GM18858 (cell line): ENCODE measurements at regions not wholly inside any gene's neighbourhood (a gene's known extent, or its start where the extent isn't known, plus 50 kb on each side); places are given as distances from the start of the nearest gene placed in this dataset.

Source experiments
- ATAC-seq: cut with Tn5 transposase; IDR thresholded peaks from one replicate; pipeline ENCODE4 v1.9.1; 2021; ENCODE audit not compliant: unreplicated experiment

GRCh38 chr6:155968921-155969320 is 513.3 kb upstream of the NOX3 start:
- ATAC-seq = no peak

DNA sequence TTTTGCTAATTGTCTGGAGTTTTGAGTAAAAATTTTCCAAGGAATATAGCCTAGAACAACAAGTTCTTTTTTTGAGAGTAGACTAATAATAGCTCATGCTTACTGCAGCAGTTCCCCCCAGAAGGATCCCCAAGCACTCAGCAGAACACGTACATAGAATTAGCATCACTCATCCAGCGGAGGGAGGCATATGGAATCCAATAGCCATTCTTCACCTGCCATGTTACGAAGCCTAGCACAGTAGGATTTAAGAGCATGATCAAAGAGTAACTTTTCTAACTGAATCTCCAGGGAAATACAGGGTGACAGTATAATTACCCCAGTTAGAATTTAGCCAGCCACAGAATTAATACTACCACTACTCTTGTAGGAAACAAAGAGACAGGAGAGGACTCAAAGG is 511.7 kb upstream of the NOX3 start:
- no peak for ATAC-seq

DNA sequence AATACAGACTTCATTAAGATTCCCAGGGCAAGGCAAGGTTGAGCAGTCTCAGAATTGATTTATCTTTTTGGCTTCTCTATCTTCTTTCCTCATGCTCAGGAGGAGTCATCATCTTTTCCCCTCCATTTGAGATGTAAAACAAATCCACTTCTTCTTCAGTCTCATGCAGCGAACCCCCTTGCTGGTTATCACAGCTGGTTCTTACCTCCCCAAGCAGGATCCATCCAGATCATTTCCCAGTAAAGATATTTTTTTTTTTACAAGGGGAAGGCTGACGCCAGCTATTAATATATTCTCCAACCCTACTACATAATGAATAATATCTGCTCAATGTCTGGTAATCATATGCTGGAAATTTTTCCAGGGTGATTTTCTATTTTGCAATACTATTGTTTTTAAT is 508.9 kb upstream of the NOX3 start:
- no peak for ATAC-seq

- ATAC-seq = no peak
Observed at GRCh38 chr6:155962276-155962675, 506.6 kb upstream of the NOX3 start.

GRCh38 chr6:155959898-155960495 is 504.4 kb upstream of the NOX3 start:
- no peak for ATAC-seq

DNA sequence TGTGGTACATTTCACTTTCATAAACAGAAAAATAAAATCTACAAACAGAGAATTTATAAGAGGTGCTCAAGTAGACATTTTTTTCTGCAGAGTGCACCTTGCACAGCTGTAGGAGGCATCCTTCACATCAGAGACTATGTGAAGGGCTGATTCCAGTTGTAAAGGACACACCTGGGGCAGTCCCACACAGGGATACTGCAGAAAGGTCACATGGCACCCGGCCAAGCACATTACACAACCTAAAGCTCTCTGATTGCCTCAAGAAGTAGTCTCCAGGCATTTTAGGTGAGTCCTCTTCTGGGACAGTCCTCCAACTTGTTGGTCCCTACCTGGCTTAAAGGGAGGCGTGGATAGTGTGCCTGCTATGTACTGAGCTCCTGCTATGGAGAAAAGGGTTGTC is 502.9 kb upstream of the NOX3 start:
- no peak for ATAC-seq

- ATAC-seq = no peak
Observed at GRCh38 chr6:155955038-155955437, 499.4 kb upstream of the NOX3 start.

- no peak for ATAC-seq
Observed at GRCh38 chr6:155954149-155954548, 498.5 kb upstream of the NOX3 start.

GRCh38 chr6:155949256-155949655 is 493.6 kb upstream of the NOX3 start:
- ATAC-seq = no peak

DNA sequence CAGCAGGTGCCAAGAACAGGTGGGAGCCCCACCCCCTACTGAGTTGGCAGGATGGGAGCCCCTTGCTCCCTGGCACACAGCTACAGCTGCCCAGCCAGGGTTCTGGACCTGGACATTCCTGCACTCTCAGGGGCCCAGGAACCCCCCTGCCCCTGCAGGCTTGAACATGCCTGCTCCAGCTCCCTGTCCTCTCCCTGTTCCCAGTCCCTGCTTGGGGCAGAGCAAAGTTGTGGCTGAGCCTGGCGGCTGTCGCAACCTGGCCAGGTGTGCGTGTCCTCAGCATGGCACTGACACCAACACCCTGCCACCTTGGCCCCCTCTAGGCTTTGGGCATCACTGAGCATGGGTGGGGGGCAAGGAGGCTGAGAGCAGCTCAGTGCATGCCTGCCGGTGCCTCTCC is 491.2 kb upstream of the NOX3 start:
- ATAC-seq = no peak

- ATAC-seq = no peak
Observed at GRCh38 chr6:155943635-155944034, 488.0 kb upstream of the NOX3 start.

DNA sequence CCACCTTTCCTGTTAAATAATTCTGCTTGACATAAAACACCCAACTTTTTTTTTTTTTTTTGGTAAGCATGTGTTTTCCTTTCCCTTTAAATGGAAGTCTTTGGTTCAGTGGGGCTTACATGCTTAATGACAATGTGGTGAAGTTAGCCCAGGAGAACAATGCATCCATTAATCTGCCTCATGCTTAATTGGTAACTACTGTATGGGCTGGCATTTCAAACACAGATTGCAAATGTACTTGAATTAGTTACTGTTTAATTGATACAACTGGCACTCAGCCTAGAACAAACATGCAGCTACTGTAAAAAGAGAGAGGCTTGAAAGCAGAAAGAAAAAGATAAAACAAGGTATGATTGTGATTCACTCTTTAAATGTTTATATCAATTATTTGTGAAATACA is 483.6 kb upstream of the NOX3 start:
- ATAC-seq = no peak

GRCh38 chr6:155936551-155936950 is 480.9 kb upstream of the NOX3 start:
- no peak for ATAC-seq

DNA sequence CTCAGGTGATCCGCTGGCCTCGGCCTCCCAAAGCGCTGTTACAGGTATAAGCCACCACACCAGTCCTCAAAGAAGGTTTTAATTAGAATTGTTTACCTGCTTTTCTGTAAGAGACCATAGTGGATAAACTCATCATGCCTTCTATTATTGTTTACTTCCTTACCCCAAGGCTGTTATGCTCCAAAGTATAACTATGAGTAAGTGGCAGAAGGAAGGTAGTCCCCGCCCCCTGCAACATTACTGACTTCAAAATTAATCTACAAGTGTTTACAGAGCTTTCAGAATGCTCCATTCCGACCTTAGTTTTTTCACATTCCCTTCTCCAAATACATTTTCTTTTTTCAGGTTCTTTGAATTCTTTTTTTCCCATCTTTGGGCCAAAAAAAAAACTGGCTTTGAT is 480.5 kb upstream of the NOX3 start:
- no peak for ATAC-seq

DNA sequence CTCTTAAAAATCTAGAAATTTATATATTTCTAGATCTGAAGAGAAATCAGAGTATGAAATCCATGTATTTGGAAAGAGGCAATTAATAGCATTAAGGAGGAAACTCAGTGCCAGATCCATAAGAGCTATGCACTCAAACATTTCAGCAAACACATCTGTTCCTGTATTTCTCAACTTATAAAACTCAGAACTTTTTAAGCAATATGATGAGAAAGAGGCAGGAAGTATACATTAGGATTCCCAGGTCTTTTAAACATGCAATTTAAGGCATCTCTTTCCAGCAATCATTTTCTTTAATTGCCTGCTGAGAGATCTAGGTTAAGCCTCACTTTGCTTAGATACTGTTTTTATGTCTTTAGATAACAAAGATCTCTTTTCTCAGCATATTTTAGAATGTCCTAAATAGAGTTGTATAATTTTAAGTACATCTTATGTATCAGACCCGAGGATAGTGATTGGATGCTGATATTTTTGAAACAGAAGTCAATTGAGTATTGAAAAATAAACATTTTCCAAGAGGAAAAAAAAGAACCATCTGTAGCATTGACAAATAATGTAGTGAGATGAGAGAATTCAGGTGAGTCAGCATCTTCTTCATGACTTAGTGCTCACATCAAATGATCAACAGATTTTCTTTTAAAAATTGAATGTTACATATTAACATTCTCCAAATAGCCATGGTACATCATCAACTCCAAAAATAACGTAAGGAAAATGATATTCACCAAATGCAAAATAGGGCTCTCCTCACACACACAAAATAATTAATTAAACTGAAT is 461.4 kb upstream of the NOX3 start:
- ATAC-seq = no peak

DNA sequence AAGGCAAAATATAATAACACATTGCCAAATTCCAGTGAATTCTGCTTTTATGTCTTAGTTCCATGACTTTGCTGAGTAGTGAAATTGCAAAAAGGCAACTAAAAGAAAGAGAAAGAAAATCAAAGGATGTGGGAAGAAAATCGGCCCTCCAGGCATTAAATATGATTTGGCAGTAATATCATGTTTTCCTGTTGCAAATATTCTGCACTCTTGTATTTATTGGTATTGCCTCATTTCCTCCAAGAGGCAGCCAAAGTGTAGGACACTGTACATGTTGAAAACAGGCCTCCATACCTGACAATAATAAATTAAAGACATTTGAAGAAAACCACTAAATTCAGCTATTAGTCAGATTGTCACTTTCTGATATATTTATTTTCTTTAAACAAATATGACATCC is 460.0 kb upstream of the NOX3 start:
- no peak for ATAC-seq

GRCh38 chr6:155913816-155914215 is 458.2 kb upstream of the NOX3 start:
- no peak for ATAC-seq

- ATAC-seq = no peak
Observed at GRCh38 chr6:155909710-155910109, 454.1 kb upstream of the NOX3 start.

- ATAC-seq = no peak
Observed at GRCh38 chr6:155895641-155896040, 440.0 kb upstream of the NOX3 start.

DNA sequence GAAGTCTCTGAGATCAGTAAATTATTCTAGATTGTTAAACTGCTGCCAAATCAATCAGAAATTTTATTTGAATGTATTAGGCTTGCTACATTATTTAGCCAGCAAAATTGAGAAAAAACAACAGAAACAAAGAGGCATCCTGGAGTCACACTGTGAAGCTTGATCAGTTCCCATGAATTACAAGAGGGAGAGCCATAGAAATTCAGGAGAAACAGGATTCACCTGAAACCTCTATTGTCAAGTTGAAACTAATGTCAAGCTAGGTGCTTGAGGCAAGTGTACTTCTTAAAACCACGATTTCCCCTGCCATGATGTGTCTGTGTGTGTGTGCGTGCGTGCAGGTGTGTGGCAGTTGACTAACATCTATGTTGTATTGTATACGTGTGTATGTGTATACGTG is 439.1 kb upstream of the NOX3 start:
- no peak for ATAC-seq

DNA sequence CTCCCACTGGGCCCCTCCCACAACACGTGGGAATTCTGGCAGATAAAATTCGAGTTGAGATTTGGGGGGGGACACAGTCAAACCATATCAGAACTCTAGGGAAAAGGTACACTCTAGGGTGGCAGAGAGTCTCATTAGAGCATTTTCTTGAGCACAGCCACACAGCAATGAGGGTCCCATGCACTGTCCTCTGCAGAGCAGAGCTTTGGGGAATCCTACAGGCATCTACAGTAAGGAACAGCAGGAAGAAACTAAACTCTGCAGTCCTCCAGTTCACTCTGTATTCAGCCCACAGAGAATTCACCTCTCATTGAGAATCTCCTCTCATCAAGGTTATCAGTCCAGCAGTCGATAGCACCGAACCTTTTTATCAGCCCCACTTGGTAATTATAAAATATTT is 438.6 kb upstream of the NOX3 start:
- ATAC-seq = no peak

GRCh38 chr6:155890409-155890808 is 434.8 kb upstream of the NOX3 start:
- ATAC-seq = no peak

- no peak for ATAC-seq
Observed at GRCh38 chr6:155889410-155889809, 433.8 kb upstream of the NOX3 start.
